Activated CD8-positive, alpha-beta memory T cell treated with anti-CD3 and anti-CD28 coated beads for 1 hour (primary cell): ENCODE measurements at regions not wholly inside any gene's neighbourhood (a gene's known extent, or its start where the extent isn't known, plus 50 kb on each side); places are given as distances from the start of the nearest gene placed in this dataset.
"Not testable (repeated sequence)": the region's sequence is repeated elsewhere in the genome, so short reads cannot be mapped to it uniquely, and the experiment has no call there.

Experiments used
- DNase-seq, 2 donors: peaks; one replicate each; pipeline ENCODE4 v3.0.0-alpha.2; 2020; ENCODE audit warnings: low read depth in 1 of 2; ENCODE audit errors: extremely low read depth in 1 of 2

GRCh38 chr6:10343320-10343719, 71.6 kb downstream of the TFAP2A start:
- no peak for DNase-seq

- no peak for DNase-seq
Measured at GRCh38 chr6:10341605-10342004, 73.3 kb downstream of the TFAP2A start.

GRCh38 chr6:10338151-10338550, 76.7 kb downstream of the TFAP2A start:
- DNase-seq, result no peak

GRCh38 chr6:10337376-10337775, 77.5 kb downstream of the TFAP2A start:
- not testable (repeated sequence) for DNase-seq

- no peak for DNase-seq
Measured at GRCh38 chr6:10332111-10332510, 82.8 kb downstream of the TFAP2A start.

- DNase-seq, result no peak
Measured at GRCh38 chr6:10331334-10331968, 83.4 kb downstream of the TFAP2A start.

- no peak for DNase-seq
Measured at GRCh38 chr6:10330515-10330914, 84.4 kb downstream of the TFAP2A start.

GRCh38 chr6:10323018-10323417, 91.9 kb downstream of the TFAP2A start:
- DNase-seq, result no peak

GRCh38 chr6:10320291-10320690, 94.6 kb downstream of the TFAP2A start:
- no peak for DNase-seq

- no peak for DNase-seq
Measured at GRCh38 chr6:10316373-10316721, 98.5 kb downstream of the TFAP2A start.

GRCh38 chr6:10315658-10316372, 99.1 kb downstream of the TFAP2A start:
- DNase-seq, result no peak

GRCh38 chr6:10315034-10315433, 99.8 kb downstream of the TFAP2A start:
- DNase-seq, result no peak

GRCh38 chr6:10314163-10314955, 100.5 kb downstream of the TFAP2A start:
- no peak for DNase-seq

GRCh38 chr6:10313799-10314162, 101.1 kb downstream of the TFAP2A start:
- DNase-seq, result no peak

- no peak for DNase-seq
Measured at GRCh38 chr6:10312445-10312844, 102.4 kb downstream of the TFAP2A start.

- not testable (repeated sequence) for DNase-seq
Measured at GRCh38 chr6:10311546-10312405, 103.1 kb downstream of the TFAP2A start.

GRCh38 chr6:10310826-10311225, 104.0 kb downstream of the TFAP2A start:
- no peak for DNase-seq

GRCh38 chr6:10310330-10310653, 104.6 kb downstream of the TFAP2A start:
- no peak for DNase-seq

GRCh38 chr6:10309457-10310329, 105.2 kb downstream of the TFAP2A start:
- no peak for DNase-seq

GRCh38 chr6:10307476-10307875, 107.4 kb downstream of the TFAP2A start:
- DNase-seq, result no peak
